ENCODE measurements at regions not wholly inside any gene's neighbourhood (a gene's known extent, or its start where the extent isn't known, plus 50 kb on each side); places are given as distances from the start of the nearest gene placed in this dataset.

GRCh38 chr16:9578459-9578858 lies 487.0 kb downstream of the HAPSTR1 start:
- CTCF ChIA-PET, result no interaction called here
- POLR2A ChIA-PET (ENCODE audit: low non-redundant PET), result interaction anchor here (0.5 kb wide), 1 partner anchor 143 kb away, joined by 4 read pairs; no protein-coding TSS in a partner anchor
- no peak for DNase-seq (ENCODE audit: low spot score)
- H3K4me3 ChIP-seq (ENCODE audit: low read depth, low read length, poor library complexity, severe bottlenecking), result no peak overlapping the region
- intact Hi-C loops (cut with micrococcal nuclease; ENCODE audit: unreplicated experiment), result no loop called here
- TF ChIP-seq CTCF (conservative IDR thresholded peaks at IDR 0.05; ENCODE audit: low read depth, low read length), result no peak
- no peaks in the 10 kb centered on the region for H3K27me3 ChIP-seq (replicated peaks; ENCODE audit: insufficient read depth, low read depth, low read length, poor library complexity)
- H3K4me1 ChIP-seq (ENCODE audit: insufficient read depth, low read length, poor library complexity, severe bottlenecking), result no peaks in the 10 kb centered on the region
- no peaks in the 10 kb centered on the region for H3K9me3 ChIP-seq (ENCODE audit: low read depth, low read length, poor library complexity, severe bottlenecking)
- BruUV-seq (replicated peaks), result no TSS peak
- no peak overlapping the region for H3K27ac ChIP-seq (ENCODE audit: low read depth, low read length, poor library complexity, severe bottlenecking)
- H3K36me3 ChIP-seq (ENCODE audit: insufficient read depth, low read length, poor library complexity, severe bottlenecking), result no peaks in the 10 kb centered on the region

- ChIA-PET POLR2A (ENCODE audit: low non-redundant PET) (no interaction called here), CTCF (no interaction called here)
- H3K4me1 ChIP-seq (ENCODE audit: insufficient read depth, low read length, poor library complexity, severe bottlenecking), result no peaks in the 10 kb centered on the region
- no peak overlapping the region for H3K27ac ChIP-seq (ENCODE audit: low read depth, low read length, poor library complexity, severe bottlenecking)
- no peaks in the 10 kb centered on the region for H3K27me3 ChIP-seq (replicated peaks; ENCODE audit: insufficient read depth, low read depth, low read length, poor library complexity)
- no peak for DNase-seq (ENCODE audit: low spot score)
- H3K4me3 ChIP-seq (ENCODE audit: low read depth, low read length, poor library complexity, severe bottlenecking), result no peak overlapping the region
- no TSS peak for BruUV-seq (replicated peaks)
- H3K9me3 ChIP-seq (ENCODE audit: low read depth, low read length, poor library complexity, severe bottlenecking), result no peaks in the 10 kb centered on the region
- TF ChIP-seq CTCF (conservative IDR thresholded peaks at IDR 0.05; ENCODE audit: low read depth, low read length) (no peak), EZH2 (IDR thresholded peaks at IDR 0.05; ENCODE audit: borderline replicate concordance, low read depth, low read length, poor library complexity, severe bottlenecking) (no peak)
- intact Hi-C loops (cut with micrococcal nuclease; ENCODE audit: unreplicated experiment), result no loop called here
- no peaks in the 10 kb centered on the region for H3K36me3 ChIP-seq (ENCODE audit: insufficient read depth, low read length, poor library complexity, severe bottlenecking)
These were observed 488.6 kb downstream of the HAPSTR1 start for GRCh38 chr16:9580025-9580424.

GRCh38 chr16:9593440-9593839 lies 502.0 kb downstream of the HAPSTR1 start:
- H3K4me3 ChIP-seq (ENCODE audit: low read depth, low read length, poor library complexity, severe bottlenecking), result no peak overlapping the region
- CTCF ChIA-PET, result no interaction called here
- POLR2A ChIA-PET (ENCODE audit: low non-redundant PET), result no interaction called here
- TF ChIP-seq EZH2 (IDR thresholded peaks at IDR 0.05; ENCODE audit: borderline replicate concordance, low read depth, low read length, poor library complexity, severe bottlenecking) (no peak), CTCF (conservative IDR thresholded peaks at IDR 0.05; ENCODE audit: low read depth, low read length) (no peak)
- H3K4me1 ChIP-seq (ENCODE audit: insufficient read depth, low read length, poor library complexity, severe bottlenecking), result no peaks in the 10 kb centered on the region
- no peak overlapping the region for H3K27ac ChIP-seq (ENCODE audit: low read depth, low read length, poor library complexity, severe bottlenecking)
- peaks cover 3% of the 10 kb centered on the region for H3K27me3 ChIP-seq (replicated peaks; ENCODE audit: insufficient read depth, low read depth, low read length, poor library complexity)
- DNase-seq (ENCODE audit: low spot score), result no peak
- intact Hi-C loops (cut with micrococcal nuclease; ENCODE audit: unreplicated experiment), result no loop called here
- H3K9me3 ChIP-seq (ENCODE audit: low read depth, low read length, poor library complexity, severe bottlenecking), result no peaks in the 10 kb centered on the region
- no TSS peak for BruUV-seq (replicated peaks)
- H3K36me3 ChIP-seq (ENCODE audit: insufficient read depth, low read length, poor library complexity, severe bottlenecking), result no peaks in the 10 kb centered on the region
